ENCODE measurements at regions not wholly inside any gene's neighbourhood (a gene's known extent, or its start where the extent isn't known, plus 50 kb on each side); places are given as distances from the start of the nearest gene placed in this dataset.

- no peak for TF ChIP-seq EZH2 (IDR thresholded peaks at IDR 0.05; ENCODE audit: borderline replicate concordance, low read depth, low read length, poor library complexity, severe bottlenecking)
- TF ChIP-seq CTCF (conservative IDR thresholded peaks at IDR 0.05; ENCODE audit: low read depth, low read length), result no peak
- POLR2A ChIA-PET (ENCODE audit: low non-redundant PET), result no interaction called here
- H3K4me1 ChIP-seq (ENCODE audit: insufficient read depth, low read length, poor library complexity, severe bottlenecking), result no peaks in the 10 kb centered on the region
- H3K9me3 ChIP-seq (ENCODE audit: low read depth, low read length, poor library complexity, severe bottlenecking), result no peaks in the 10 kb centered on the region
- H3K27ac ChIP-seq (ENCODE audit: low read depth, low read length, poor library complexity, severe bottlenecking), result no peak overlapping the region
- no peaks in the 10 kb centered on the region for H3K27me3 ChIP-seq (replicated peaks; ENCODE audit: insufficient read depth, low read depth, low read length, poor library complexity)
- H3K36me3 ChIP-seq (ENCODE audit: insufficient read depth, low read length, poor library complexity, severe bottlenecking), result no peaks in the 10 kb centered on the region
- intact Hi-C loops (cut with micrococcal nuclease; ENCODE audit: unreplicated experiment), result no loop called here
- BruUV-seq (replicated peaks), result no TSS peak
- CTCF ChIA-PET, result no interaction called here
- DNase-seq (ENCODE audit: low spot score), result no peak
- H3K4me3 ChIP-seq (ENCODE audit: low read depth, low read length, poor library complexity, severe bottlenecking), result no peak overlapping the region
Measured at GRCh38 chr1:80657044-80657643, 1143.6 kb upstream of the ADGRL2 start.

DNA sequence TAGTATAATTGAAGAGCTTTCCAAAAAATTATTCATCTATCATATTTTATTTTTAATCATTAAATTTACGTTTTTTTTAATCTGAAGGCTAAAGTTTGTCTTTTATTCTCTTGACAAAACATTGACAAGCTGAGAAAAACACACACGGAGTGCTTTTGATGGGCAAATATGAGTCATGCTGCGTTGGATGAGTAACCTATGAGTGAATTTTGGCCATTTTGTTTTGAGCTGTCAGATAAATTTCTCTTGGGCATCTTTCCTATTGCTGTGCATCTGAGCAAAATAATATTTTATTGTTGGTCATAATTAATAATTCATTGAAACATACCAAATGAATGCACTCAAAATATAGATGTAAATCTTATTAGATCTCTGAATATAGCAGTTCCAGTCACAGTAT is 1144.1 kb upstream of the ADGRL2 start:
- no peak overlapping the region for H3K4me3 ChIP-seq (ENCODE audit: low read depth, low read length, poor library complexity, severe bottlenecking)
- H3K9me3 ChIP-seq (ENCODE audit: low read depth, low read length, poor library complexity, severe bottlenecking), result no peaks in the 10 kb centered on the region
- H3K4me1 ChIP-seq (ENCODE audit: insufficient read depth, low read length, poor library complexity, severe bottlenecking), result no peaks in the 10 kb centered on the region
- DNase-seq (ENCODE audit: low spot score), result no peak
- ChIA-PET CTCF (no interaction called here), POLR2A (ENCODE audit: low non-redundant PET) (no interaction called here)
- intact Hi-C loops (cut with micrococcal nuclease; ENCODE audit: unreplicated experiment), result no loop called here
- H3K36me3 ChIP-seq (ENCODE audit: insufficient read depth, low read length, poor library complexity, severe bottlenecking), result no peaks in the 10 kb centered on the region
- H3K27ac ChIP-seq (ENCODE audit: low read depth, low read length, poor library complexity, severe bottlenecking), result no peak overlapping the region
- TF ChIP-seq EZH2 (IDR thresholded peaks at IDR 0.05; ENCODE audit: borderline replicate concordance, low read depth, low read length, poor library complexity, severe bottlenecking), result no peak
- TF ChIP-seq CTCF (conservative IDR thresholded peaks at IDR 0.05; ENCODE audit: low read depth, low read length), result no peak
- no peaks in the 10 kb centered on the region for H3K27me3 ChIP-seq (replicated peaks; ENCODE audit: insufficient read depth, low read depth, low read length, poor library complexity)
- BruUV-seq (replicated peaks), result no TSS peak

DNA sequence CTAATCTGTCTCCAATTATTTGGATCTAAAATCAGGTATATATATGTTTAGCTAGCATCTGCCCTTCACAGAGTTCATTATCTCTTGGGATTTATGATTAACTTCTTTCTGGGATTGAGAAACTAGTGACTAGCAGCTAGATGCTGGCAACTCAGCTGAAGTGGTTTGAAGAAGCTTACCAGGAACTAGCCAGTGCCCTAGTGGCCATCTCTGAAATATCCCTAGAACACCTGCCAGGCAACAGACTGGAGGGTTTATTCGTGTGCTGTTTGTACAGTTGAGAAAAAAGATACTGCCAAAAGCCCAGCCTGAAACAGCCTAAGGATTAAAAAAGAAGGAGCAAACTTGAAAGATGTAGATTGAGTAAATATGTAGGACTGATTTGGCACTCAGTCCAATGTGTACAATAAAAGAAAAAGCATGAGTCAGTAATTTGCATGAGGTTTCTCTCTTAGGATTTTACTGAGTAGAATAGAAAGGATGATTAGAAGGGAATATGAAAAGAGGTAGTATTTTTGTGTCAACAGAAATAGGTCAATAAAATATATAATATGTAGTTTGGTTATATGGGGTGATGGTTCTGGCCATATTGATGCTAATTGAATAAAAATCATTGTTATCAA is 1144.6 kb upstream of the ADGRL2 start:
- intact Hi-C loops (cut with micrococcal nuclease; ENCODE audit: unreplicated experiment), result no loop called here

More for the DNA sequence above, 1144.6 kb upstream of the ADGRL2 start:
- no TSS peak for BruUV-seq (replicated peaks)
- no peaks in the 10 kb centered on the region for H3K27me3 ChIP-seq (replicated peaks; ENCODE audit: insufficient read depth, low read depth, low read length, poor library complexity)
- H3K4me1 ChIP-seq (ENCODE audit: insufficient read depth, low read length, poor library complexity, severe bottlenecking), result no peaks in the 10 kb centered on the region
- H3K9me3 ChIP-seq (ENCODE audit: low read depth, low read length, poor library complexity, severe bottlenecking), result no peaks in the 10 kb centered on the region
- H3K4me3 ChIP-seq (ENCODE audit: low read depth, low read length, poor library complexity, severe bottlenecking), result no peak overlapping the region
- H3K27ac ChIP-seq (ENCODE audit: low read depth, low read length, poor library complexity, severe bottlenecking), result no peak overlapping the region
- TF ChIP-seq CTCF (conservative IDR thresholded peaks at IDR 0.05; ENCODE audit: low read depth, low read length) (0 out of 2 replicates have a peak, but pooled peaks have one; percentile 26), EZH2 (IDR thresholded peaks at IDR 0.05; ENCODE audit: borderline replicate concordance, low read depth, low read length, poor library complexity, severe bottlenecking) (no peak)
- no peaks in the 10 kb centered on the region for H3K36me3 ChIP-seq (ENCODE audit: insufficient read depth, low read length, poor library complexity, severe bottlenecking)
- peak; percentile 8 for DNase-seq (ENCODE audit: low spot score)
- ChIA-PET CTCF (no interaction called here), POLR2A (ENCODE audit: low non-redundant PET) (no interaction called here)

Measured in A673 (cell line).